RWPE2 (cell line): ENCODE measurements at regions not wholly inside any gene's neighbourhood (a gene's known extent, or its start where the extent isn't known, plus 50 kb on each side); places are given as distances from the start of the nearest gene placed in this dataset.

Source experiments
- ATAC-seq: fragments of 200-7000 bp; cut with Tn5 transposase; 3 replicates; pipeline ENCODE4 v1.9.1; 2021; ENCODE audit warnings: low read depth
- DNase-seq: peaks from one replicate; pipeline ENCODE4 v3.0.0-alpha.2; 2020; ENCODE audit warnings: low spot score
- H3K27ac ChIP-seq: fragments of 450-650 bp; 2 replicates; pipeline ENCODE4 v1.5.1; 2017; ENCODE audit warnings: mild to moderate bottlenecking; ENCODE audit not compliant: poor library complexity, severe bottlenecking
- H3K27me3 ChIP-seq: fragments of 250-450 bp; sonication (Bioruptor Pico); 2 replicates; pipeline ENCODE4 v1.5.1; 2021; ENCODE audit warnings: mild to moderate bottlenecking, moderate library complexity; ENCODE audit not compliant: insufficient read depth, poor library complexity, severe bottlenecking
- H3K36me3 ChIP-seq: fragments of 250-450 bp; sonication (Bioruptor Pico); 2 replicates; pipeline ENCODE4 v1.5.1; 2020; ENCODE audit warnings: low read depth, mild to moderate bottlenecking, moderate library complexity
- H3K4me1 ChIP-seq: fragments of 250-450 bp; sonication (Bioruptor Pico); 2 replicates; pipeline ENCODE4 v1.5.1; 2021; ENCODE audit warnings: mild to moderate bottlenecking, moderate library complexity; ENCODE audit not compliant: insufficient read depth, poor library complexity, severe bottlenecking
- H3K4me3 ChIP-seq: fragments of 250-450 bp; sonication (Bioruptor Pico); 2 replicates; pipeline ENCODE4 v1.5.1; 2021; ENCODE audit warnings: mild to moderate bottlenecking, moderate library complexity; ENCODE audit not compliant: severe bottlenecking
- H3K9me3 ChIP-seq: fragments of 250-450 bp; sonication (Bioruptor Pico); 2 replicates; pipeline ENCODE4 v1.5.1; 2021; ENCODE audit warnings: mild to moderate bottlenecking, moderate library complexity; ENCODE audit not compliant: severe bottlenecking
- TF ChIP-seq, protein P1 (sequence below): fragments of 450-650 bp; IDR thresholded peaks from one replicate; pipeline ENCODE4 v1.5.1; 2017; ENCODE audit warnings: mild to moderate bottlenecking, moderate library complexity; ENCODE audit not compliant: poor library complexity, severe bottlenecking

DNA sequence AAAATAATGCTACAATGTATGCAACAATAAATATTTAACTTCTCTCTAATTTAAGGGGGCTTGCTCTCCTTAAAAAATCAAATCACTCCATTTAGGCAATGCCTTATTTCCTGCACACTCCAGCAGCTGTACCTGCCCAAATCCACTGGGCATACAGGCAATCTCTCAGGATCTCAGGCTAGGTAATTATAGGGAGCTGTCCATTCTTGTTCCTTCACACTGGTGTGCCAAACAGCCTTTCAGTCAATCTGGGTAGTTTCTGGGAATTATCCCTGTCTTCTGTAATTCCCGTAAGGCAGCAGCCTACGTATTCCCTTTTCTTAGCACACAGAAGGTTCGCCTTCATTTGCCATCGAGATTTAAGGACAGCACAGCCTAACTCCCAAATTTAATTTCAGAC, 922.6 kb upstream of the SLIT2 start:
- no peak for DNase-seq
- no peaks in the 10 kb centered on the region for H3K36me3 ChIP-seq
- TF ChIP-seq, protein P1, sequence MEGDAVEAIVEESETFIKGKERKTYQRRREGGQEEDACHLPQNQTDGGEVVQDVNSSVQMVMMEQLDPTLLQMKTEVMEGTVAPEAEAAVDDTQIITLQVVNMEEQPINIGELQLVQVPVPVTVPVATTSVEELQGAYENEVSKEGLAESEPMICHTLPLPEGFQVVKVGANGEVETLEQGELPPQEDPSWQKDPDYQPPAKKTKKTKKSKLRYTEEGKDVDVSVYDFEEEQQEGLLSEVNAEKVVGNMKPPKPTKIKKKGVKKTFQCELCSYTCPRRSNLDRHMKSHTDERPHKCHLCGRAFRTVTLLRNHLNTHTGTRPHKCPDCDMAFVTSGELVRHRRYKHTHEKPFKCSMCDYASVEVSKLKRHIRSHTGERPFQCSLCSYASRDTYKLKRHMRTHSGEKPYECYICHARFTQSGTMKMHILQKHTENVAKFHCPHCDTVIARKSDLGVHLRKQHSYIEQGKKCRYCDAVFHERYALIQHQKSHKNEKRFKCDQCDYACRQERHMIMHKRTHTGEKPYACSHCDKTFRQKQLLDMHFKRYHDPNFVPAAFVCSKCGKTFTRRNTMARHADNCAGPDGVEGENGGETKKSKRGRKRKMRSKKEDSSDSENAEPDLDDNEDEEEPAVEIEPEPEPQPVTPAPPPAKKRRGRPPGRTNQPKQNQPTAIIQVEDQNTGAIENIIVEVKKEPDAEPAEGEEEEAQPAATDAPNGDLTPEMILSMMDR = no peak
- H3K4me1 ChIP-seq = no peaks in the 10 kb centered on the region
- no peaks in the 10 kb centered on the region for H3K9me3 ChIP-seq
- no peak overlapping the region for H3K4me3 ChIP-seq
- no peak for ATAC-seq
- H3K27ac ChIP-seq = no peak overlapping the region
- H3K27me3 ChIP-seq = no peaks in the 10 kb centered on the region

DNA sequence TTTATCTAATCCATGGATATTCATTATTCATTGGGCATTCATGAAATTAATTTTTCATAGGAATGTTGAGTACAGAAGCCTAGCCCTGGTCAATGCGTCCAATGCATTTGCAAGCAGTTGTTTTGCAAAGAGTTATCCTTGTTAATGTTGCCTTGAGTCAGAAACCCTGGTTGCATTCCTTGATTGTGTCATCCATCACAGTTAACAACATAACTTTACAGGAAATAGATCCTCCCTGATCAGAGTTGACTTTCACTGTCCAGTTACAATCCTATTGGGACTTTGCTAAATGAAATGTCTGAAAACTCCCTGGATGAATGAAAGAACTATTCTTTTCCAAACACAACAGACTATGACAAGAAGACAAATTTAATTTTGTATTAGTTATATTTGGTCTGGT, 924.3 kb upstream of the SLIT2 start:
- ATAC-seq = no peak
- H3K27me3 ChIP-seq = no peaks in the 10 kb centered on the region
- H3K36me3 ChIP-seq = no peaks in the 10 kb centered on the region
- TF ChIP-seq, protein P1 = no peak
- H3K4me1 ChIP-seq = no peaks in the 10 kb centered on the region
- no peaks in the 10 kb centered on the region for H3K9me3 ChIP-seq
- no peak for DNase-seq
- H3K4me3 ChIP-seq = no peak overlapping the region
- no peak overlapping the region for H3K27ac ChIP-seq

DNA sequence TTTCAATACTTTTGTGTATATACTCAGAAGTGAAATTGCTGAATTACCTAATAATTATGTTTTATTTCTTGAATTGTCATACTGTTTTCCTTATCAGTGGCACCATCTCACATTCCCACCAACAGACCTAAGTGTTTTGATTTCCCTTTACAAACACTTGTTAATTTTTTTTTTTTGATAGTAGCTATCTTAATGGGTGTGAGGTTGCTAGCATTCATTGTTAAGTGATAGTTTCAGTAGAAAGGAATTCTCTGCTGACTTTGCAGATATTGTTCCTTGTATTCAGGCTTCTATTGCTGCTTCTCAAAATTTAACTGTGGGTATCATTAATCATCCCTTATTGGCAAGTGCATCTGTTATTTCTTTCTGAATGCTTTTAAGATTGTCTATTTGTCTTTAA, 927.5 kb upstream of the SLIT2 start:
- H3K4me1 ChIP-seq = no peaks in the 10 kb centered on the region
- no peaks in the 10 kb centered on the region for H3K36me3 ChIP-seq
- no peaks in the 10 kb centered on the region for H3K27me3 ChIP-seq
- H3K4me3 ChIP-seq = no peak overlapping the region
- H3K27ac ChIP-seq = no peak overlapping the region
- TF ChIP-seq, protein P1 = no peak
- no peaks in the 10 kb centered on the region for H3K9me3 ChIP-seq
- DNase-seq (no peak), ATAC-seq (no peak)

DNA sequence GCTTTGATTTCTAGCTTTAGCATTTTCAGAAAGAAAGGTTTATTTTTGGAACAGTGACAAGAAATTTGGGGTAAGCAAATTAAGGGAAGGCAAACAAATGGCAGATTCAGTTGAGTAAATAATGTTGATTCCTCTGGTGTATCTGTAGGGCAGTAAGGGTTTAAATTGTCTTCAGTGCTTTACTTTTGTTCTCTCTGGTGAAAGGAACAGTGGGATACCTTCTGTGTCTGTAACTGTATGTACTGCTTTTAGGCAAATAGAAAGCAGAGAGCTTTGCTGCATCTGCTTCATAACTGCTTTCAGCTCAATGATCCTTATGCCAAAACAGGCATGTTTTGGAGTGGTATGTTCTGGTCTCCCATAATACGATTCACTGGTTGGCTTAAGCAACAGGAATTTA, 932.1 kb upstream of the SLIT2 start:
- DNase-seq = no peak
- no peaks in the 10 kb centered on the region for H3K9me3 ChIP-seq

DNA sequence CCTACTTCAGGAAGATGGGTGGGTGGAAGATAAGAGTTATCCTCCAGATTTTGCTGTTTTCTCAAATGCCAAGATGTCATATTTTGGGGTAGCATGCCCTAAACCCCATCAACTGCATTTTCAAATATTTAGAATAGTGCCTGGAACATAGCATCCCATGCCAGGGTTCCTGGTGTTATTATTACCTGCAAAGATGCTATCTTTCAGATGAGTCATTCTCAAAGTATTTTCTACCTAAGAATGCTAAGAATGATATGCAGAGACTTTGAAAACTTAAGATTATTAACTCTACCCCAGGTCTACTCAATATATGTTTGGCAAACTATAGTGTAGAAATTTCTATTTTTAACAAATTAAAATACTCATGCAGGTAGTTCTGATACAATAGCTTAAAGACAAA, 934.3 kb upstream of the SLIT2 start:
- Histone ChIP-seq H3K4me1 (no peaks in the 10 kb centered on the region), H3K36me3 (no peaks in the 10 kb centered on the region), H3K9me3 (no peaks in the 10 kb centered on the region), H3K27me3 (no peaks in the 10 kb centered on the region), H3K27ac (no peak overlapping the region), H3K4me3 (no peak overlapping the region)
- TF ChIP-seq, protein P1 = no peak
- ATAC-seq (peak; percentile 42; the same call in 1 of the 3 replicates), DNase-seq (no peak)

More for the DNA sequence above, 932.1 kb upstream of the SLIT2 start:
- Histone ChIP-seq H3K27me3 (no peaks in the 10 kb centered on the region), H3K36me3 (no peaks in the 10 kb centered on the region), H3K27ac (no peak overlapping the region), H3K4me3 (no peak overlapping the region), H3K4me1 (no peaks in the 10 kb centered on the region)
- TF ChIP-seq, protein P1 = no peak
- ATAC-seq = no peak
